GM21447 (cell line): ENCODE measurements at regions not wholly inside any gene's neighbourhood (a gene's known extent, or its start where the extent isn't known, plus 50 kb on each side); places are given as distances from the start of the nearest gene placed in this dataset.
A peak's percentile ranks its signal among the peaks of the same experiment; 100 is the strongest.

Source experiments
- ATAC-seq: cut with Tn5 transposase; IDR thresholded peaks from one replicate; pipeline ENCODE4 v1.9.1; 2021; ENCODE audit not compliant: unreplicated experiment

- ATAC-seq = no peak
These were observed 70.1 kb upstream of the TENT5A start for GRCh38 chr6:81822568-81822967.

GRCh38 chr6:81821449-81821848 lies 69.0 kb upstream of the TENT5A start:
- no peak for ATAC-seq

GRCh38 chr6:81820980-81821379 lies 68.5 kb upstream of the TENT5A start:
- no peak for ATAC-seq

GRCh38 chr6:81820422-81820821 lies 67.9 kb upstream of the TENT5A start:
- no peak for ATAC-seq

GRCh38 chr6:81819767-81820166 lies 67.3 kb upstream of the TENT5A start:
- ATAC-seq = no peak

GRCh38 chr6:81818901-81819361 lies 66.5 kb upstream of the TENT5A start:
- ATAC-seq = peak; percentile 61

GRCh38 chr6:81816380-81816779 lies 63.9 kb upstream of the TENT5A start:
- ATAC-seq = no peak

- no peak for ATAC-seq
These were observed 62.0 kb upstream of the TENT5A start for GRCh38 chr6:81814370-81815076.

GRCh38 chr6:81813305-81813704 lies 60.8 kb upstream of the TENT5A start:
- ATAC-seq = no peak

GRCh38 chr6:81812401-81812800 lies 59.9 kb upstream of the TENT5A start:
- no peak for ATAC-seq

- no peak for ATAC-seq
These were observed 56.5 kb upstream of the TENT5A start for GRCh38 chr6:81808851-81809570.

GRCh38 chr6:81806793-81807565 lies 54.5 kb upstream of the TENT5A start:
- ATAC-seq = no peak

GRCh38 chr6:81802356-81802755 lies 49.9 kb upstream of the TENT5A start:
- no peak for ATAC-seq
